RWPE2 (cell line): ENCODE measurements at regions not wholly inside any gene's neighbourhood (a gene's known extent, or its start where the extent isn't known, plus 50 kb on each side); places are given as distances from the start of the nearest gene placed in this dataset.
A peak's percentile ranks its signal among the peaks of the same experiment; 100 is the strongest.

ENCODE experiments used
- ATAC-seq: fragments of 200-7000 bp; cut with Tn5 transposase; 3 replicates; pipeline ENCODE4 v1.9.1; 2021; ENCODE audit warnings: low read depth
- DNase-seq: peaks from one replicate; pipeline ENCODE4 v3.0.0-alpha.2; 2020; ENCODE audit warnings: low spot score
- H3K27ac ChIP-seq: fragments of 450-650 bp; 2 replicates; pipeline ENCODE4 v1.5.1; 2017; ENCODE audit warnings: mild to moderate bottlenecking; ENCODE audit not compliant: poor library complexity, severe bottlenecking
- H3K27me3 ChIP-seq: fragments of 250-450 bp; sonication (Bioruptor Pico); 2 replicates; pipeline ENCODE4 v1.5.1; 2021; ENCODE audit warnings: mild to moderate bottlenecking, moderate library complexity; ENCODE audit not compliant: insufficient read depth, poor library complexity, severe bottlenecking
- H3K36me3 ChIP-seq: fragments of 250-450 bp; sonication (Bioruptor Pico); 2 replicates; pipeline ENCODE4 v1.5.1; 2020; ENCODE audit warnings: low read depth, mild to moderate bottlenecking, moderate library complexity
- H3K4me1 ChIP-seq: fragments of 250-450 bp; sonication (Bioruptor Pico); 2 replicates; pipeline ENCODE4 v1.5.1; 2021; ENCODE audit warnings: mild to moderate bottlenecking, moderate library complexity; ENCODE audit not compliant: insufficient read depth, poor library complexity, severe bottlenecking
- H3K4me3 ChIP-seq: fragments of 250-450 bp; sonication (Bioruptor Pico); 2 replicates; pipeline ENCODE4 v1.5.1; 2021; ENCODE audit warnings: mild to moderate bottlenecking, moderate library complexity; ENCODE audit not compliant: severe bottlenecking
- H3K9me3 ChIP-seq: fragments of 250-450 bp; sonication (Bioruptor Pico); 2 replicates; pipeline ENCODE4 v1.5.1; 2021; ENCODE audit warnings: mild to moderate bottlenecking, moderate library complexity; ENCODE audit not compliant: severe bottlenecking
- CTCF ChIP-seq: fragments of 450-650 bp; IDR thresholded peaks from one replicate; pipeline ENCODE4 v1.5.1; 2017; ENCODE audit warnings: mild to moderate bottlenecking, moderate library complexity; ENCODE audit not compliant: poor library complexity, severe bottlenecking

GRCh38 chr1:105436589-105437259 lies 1619.8 kb upstream of the PRMT6 start:
- TF ChIP-seq CTCF = no peak
- H3K4me3 ChIP-seq = no peak overlapping the region
- no peaks in the 10 kb centered on the region for H3K27me3 ChIP-seq
- no peak overlapping the region for H3K27ac ChIP-seq
- ATAC-seq = no peak
- H3K4me1 ChIP-seq = no peaks in the 10 kb centered on the region
- peak; percentile 21 for DNase-seq
- no peaks in the 10 kb centered on the region for H3K36me3 ChIP-seq
- no peaks in the 10 kb centered on the region for H3K9me3 ChIP-seq

- Histone ChIP-seq H3K4me1 (no peaks in the 10 kb centered on the region), H3K27me3 (no peaks in the 10 kb centered on the region), H3K27ac (no peak overlapping the region), H3K4me3 (no peak overlapping the region), H3K36me3 (no peaks in the 10 kb centered on the region), H3K9me3 (no peaks in the 10 kb centered on the region)
- TF ChIP-seq CTCF = no peak
- ATAC-seq (no peak), DNase-seq (peak; percentile 25)
Measured at GRCh38 chr1:105437847-105438246, 1618.6 kb upstream of the PRMT6 start.

GRCh38 chr1:105442901-105443300 lies 1613.6 kb upstream of the PRMT6 start:
- DNase-seq (no peak), ATAC-seq (no peak)
- Histone ChIP-seq H3K27ac (no peak overlapping the region), H3K4me1 (no peaks in the 10 kb centered on the region), H3K4me3 (no peak overlapping the region), H3K27me3 (no peaks in the 10 kb centered on the region), H3K36me3 (no peaks in the 10 kb centered on the region), H3K9me3 (no peaks in the 10 kb centered on the region)
- no peak for TF ChIP-seq CTCF

- Histone ChIP-seq H3K36me3 (no peaks in the 10 kb centered on the region), H3K27me3 (no peaks in the 10 kb centered on the region), H3K27ac (no peak overlapping the region), H3K9me3 (no peaks in the 10 kb centered on the region), H3K4me1 (no peaks in the 10 kb centered on the region), H3K4me3 (no peak overlapping the region)
- DNase-seq = no peak
- no peak for TF ChIP-seq CTCF
- no peak for ATAC-seq
Measured at GRCh38 chr1:105459759-105460158, 1596.7 kb upstream of the PRMT6 start.

GRCh38 chr1:105462308-105462707 lies 1594.2 kb upstream of the PRMT6 start:
- H3K27me3 ChIP-seq = no peaks in the 10 kb centered on the region
- H3K4me1 ChIP-seq = no peaks in the 10 kb centered on the region
- no peak for TF ChIP-seq CTCF
- no peak overlapping the region for H3K4me3 ChIP-seq
- H3K36me3 ChIP-seq = no peaks in the 10 kb centered on the region
- no peak for ATAC-seq
- H3K27ac ChIP-seq = no peak overlapping the region
- no peak for DNase-seq
- no peaks in the 10 kb centered on the region for H3K9me3 ChIP-seq
